ENCODE measurements at regions not wholly inside any gene's neighbourhood (a gene's known extent, or its start where the extent isn't known, plus 50 kb on each side); places are given as distances from the start of the nearest gene placed in this dataset.

DNA sequence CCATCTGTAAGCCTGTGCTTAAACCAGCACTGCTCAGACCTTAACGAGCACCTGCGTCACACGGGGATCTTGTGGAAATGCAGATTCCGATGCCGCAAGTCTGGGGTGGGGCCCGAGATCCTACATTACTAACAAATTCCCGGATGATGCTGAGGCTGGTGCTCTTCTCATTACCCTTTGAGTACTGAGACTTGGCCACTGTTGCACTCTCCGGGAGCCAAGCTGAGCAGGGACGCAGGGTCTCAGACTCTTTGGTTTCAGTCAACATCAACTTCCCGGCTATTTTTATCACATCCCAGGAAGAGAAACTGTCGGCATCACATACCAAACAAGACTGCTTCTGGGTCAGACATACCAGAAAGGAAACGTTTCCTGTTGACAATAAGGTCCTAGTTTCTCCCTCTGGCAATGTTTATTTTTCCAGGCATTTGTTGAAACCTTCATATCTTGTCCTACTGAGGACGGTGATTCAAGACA, 276.6 kb downstream of the SHQ1 start:
- no peak for TF ChIP-seq ZFX (IDR thresholded peaks at IDR 0.05; ENCODE audit: borderline replicate concordance)
- TF ChIP-seq, protein P1, sequence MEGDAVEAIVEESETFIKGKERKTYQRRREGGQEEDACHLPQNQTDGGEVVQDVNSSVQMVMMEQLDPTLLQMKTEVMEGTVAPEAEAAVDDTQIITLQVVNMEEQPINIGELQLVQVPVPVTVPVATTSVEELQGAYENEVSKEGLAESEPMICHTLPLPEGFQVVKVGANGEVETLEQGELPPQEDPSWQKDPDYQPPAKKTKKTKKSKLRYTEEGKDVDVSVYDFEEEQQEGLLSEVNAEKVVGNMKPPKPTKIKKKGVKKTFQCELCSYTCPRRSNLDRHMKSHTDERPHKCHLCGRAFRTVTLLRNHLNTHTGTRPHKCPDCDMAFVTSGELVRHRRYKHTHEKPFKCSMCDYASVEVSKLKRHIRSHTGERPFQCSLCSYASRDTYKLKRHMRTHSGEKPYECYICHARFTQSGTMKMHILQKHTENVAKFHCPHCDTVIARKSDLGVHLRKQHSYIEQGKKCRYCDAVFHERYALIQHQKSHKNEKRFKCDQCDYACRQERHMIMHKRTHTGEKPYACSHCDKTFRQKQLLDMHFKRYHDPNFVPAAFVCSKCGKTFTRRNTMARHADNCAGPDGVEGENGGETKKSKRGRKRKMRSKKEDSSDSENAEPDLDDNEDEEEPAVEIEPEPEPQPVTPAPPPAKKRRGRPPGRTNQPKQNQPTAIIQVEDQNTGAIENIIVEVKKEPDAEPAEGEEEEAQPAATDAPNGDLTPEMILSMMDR (IDR thresholded peaks at IDR 0.05), result no peak
